ENCODE measurements at regions not wholly inside any gene's neighbourhood (a gene's known extent, or its start where the extent isn't known, plus 50 kb on each side); places are given as distances from the start of the nearest gene placed in this dataset.

- Histone ChIP-seq H2AFZ (replicated peaks) (no peak overlapping the region), H3K27ac (no peak overlapping the region), H4K20me1 (ENCODE audit: low read depth) (no peaks in the 10 kb centered on the region), H3K4me1 (no peaks in the 10 kb centered on the region), H3K4me3 (no peak overlapping the region), H3K79me2 (ENCODE audit: low read depth) (no peaks in the 10 kb centered on the region), H3K36me3 (no peaks in the 10 kb centered on the region), H3K9me3 (ENCODE audit: low read depth) (peaks cover 6% of the 10 kb centered on the region), H3F3A (ENCODE audit: low read depth) (no peaks in the 10 kb centered on the region), H3K9ac (no peak overlapping the region), H3K27me3 (no peaks in the 10 kb centered on the region), H3K4me2 (no peak overlapping the region)
- H3K27ac Mint-ChIP-seq, result no peak overlapping the region
- TF ChIP-seq EZH2phosphoT487 (IDR thresholded peaks at IDR 0.05), result no peak
- no peak for TF ChIP-seq EZH2 (IDR thresholded peaks at IDR 0.05)
- TF ChIP-seq CTCF (IDR thresholded peaks at IDR 0.05), result no peak
- no peak overlapping the region for H3K4me3 Mint-ChIP-seq
- H3K36me3 Mint-ChIP-seq, result no peaks in the 10 kb centered on the region
- H3K9me3 Mint-ChIP-seq, result peaks cover 12% of the 10 kb centered on the region
- no peaks in the 10 kb centered on the region for H3K27me3 Mint-ChIP-seq (ENCODE audit: insufficient read depth, low read depth)
- no peak for DNase-seq (ENCODE audit: low spot score)
- no peaks in the 10 kb centered on the region for H3K4me1 Mint-ChIP-seq
Measured at GRCh38 chr9:28747351-28747985, 1174.2 kb upstream of the C9orf72 start.

DNA sequence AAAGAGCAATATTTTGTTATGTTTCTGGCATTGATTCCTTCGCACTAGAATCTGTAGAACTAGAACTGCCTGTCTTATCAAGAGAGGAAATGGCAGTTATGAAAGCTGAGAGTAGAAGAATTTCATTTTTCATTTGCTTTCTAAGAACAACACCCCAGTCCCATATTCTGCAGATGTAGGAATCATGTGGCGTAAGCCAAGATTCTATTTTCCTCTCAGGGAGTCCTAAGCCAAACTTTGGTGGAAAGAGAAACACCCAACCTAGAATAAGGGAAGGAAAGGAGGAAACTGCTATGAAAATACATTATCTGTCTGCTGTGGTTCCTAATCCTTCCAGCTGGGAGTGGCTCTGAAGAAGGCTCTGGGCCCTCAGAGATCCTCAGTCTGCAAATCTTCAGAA lies 1176.9 kb upstream of the C9orf72 start:
- Histone ChIP-seq H3K79me2 (ENCODE audit: low read depth) (no peaks in the 10 kb centered on the region), H2AFZ (replicated peaks) (no peak overlapping the region), H3K9me3 (ENCODE audit: low read depth) (no peaks in the 10 kb centered on the region), H3K27me3 (no peaks in the 10 kb centered on the region), H4K20me1 (ENCODE audit: low read depth) (no peaks in the 10 kb centered on the region), H3K4me1 (no peaks in the 10 kb centered on the region), H3K9ac (no peak overlapping the region), H3K4me2 (no peak overlapping the region), H3F3A (ENCODE audit: low read depth) (no peaks in the 10 kb centered on the region), H3K27ac (no peak overlapping the region), H3K4me3 (no peak overlapping the region), H3K36me3 (no peaks in the 10 kb centered on the region)
- Mint-ChIP-seq H3K36me3 (no peaks in the 10 kb centered on the region), H3K27me3 (ENCODE audit: insufficient read depth, low read depth) (no peaks in the 10 kb centered on the region), H3K4me1 (peaks cover 5% of the 10 kb centered on the region), H3K9me3 (no peaks in the 10 kb centered on the region), H3K27ac (no peak overlapping the region), H3K4me3 (no peak overlapping the region)
- TF ChIP-seq CTCF (IDR thresholded peaks at IDR 0.05) (no peak), EZH2 (IDR thresholded peaks at IDR 0.05) (no peak), EZH2phosphoT487 (IDR thresholded peaks at IDR 0.05) (no peak)
- DNase-seq (ENCODE audit: low spot score), result no peak

DNA sequence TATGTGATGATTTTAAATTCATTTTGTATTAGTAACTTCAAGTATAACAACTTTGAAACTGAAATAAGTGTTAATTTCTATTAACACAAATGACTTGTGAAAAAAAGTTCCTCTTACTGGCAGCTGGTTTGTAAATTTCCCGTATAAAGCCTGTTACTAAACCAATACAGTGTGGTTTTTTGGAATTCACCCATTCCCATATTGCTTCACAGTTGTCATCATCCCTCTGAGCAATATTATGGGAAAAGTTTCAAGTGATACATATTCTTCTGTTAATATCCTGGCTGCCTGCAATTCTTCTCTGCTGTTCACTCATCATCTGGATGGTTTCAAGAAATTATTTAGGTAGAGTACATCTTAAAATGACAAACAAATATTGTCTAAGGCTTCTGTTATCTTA lies 1185.1 kb upstream of the C9orf72 start:
- no peaks in the 10 kb centered on the region for H3K9me3 Mint-ChIP-seq
- no peaks in the 10 kb centered on the region for H3K27me3 ChIP-seq
- TF ChIP-seq EZH2phosphoT487 (IDR thresholded peaks at IDR 0.05) (no peak), EZH2 (IDR thresholded peaks at IDR 0.05) (no peak), CTCF (IDR thresholded peaks at IDR 0.05) (no peak)
- H3K4me3 ChIP-seq, result no peak overlapping the region
- H3K27ac Mint-ChIP-seq, result no peak overlapping the region
- H3K79me2 ChIP-seq (ENCODE audit: low read depth), result no peaks in the 10 kb centered on the region
- no peak overlapping the region for H3K9ac ChIP-seq
- no peaks in the 10 kb centered on the region for H3K36me3 Mint-ChIP-seq
- no peaks in the 10 kb centered on the region for H3K36me3 ChIP-seq
- H3K4me2 ChIP-seq, result no peak overlapping the region
- no peaks in the 10 kb centered on the region for H3K9me3 ChIP-seq (ENCODE audit: low read depth)
- H3K27me3 Mint-ChIP-seq (ENCODE audit: insufficient read depth, low read depth), result no peaks in the 10 kb centered on the region
- peaks cover 11% of the 10 kb centered on the region for H3K4me1 ChIP-seq
- H3F3A ChIP-seq (ENCODE audit: low read depth), result no peaks in the 10 kb centered on the region
- DNase-seq (ENCODE audit: low spot score), result no peak
- no peak overlapping the region for H3K4me3 Mint-ChIP-seq
- H4K20me1 ChIP-seq (ENCODE audit: low read depth), result no peaks in the 10 kb centered on the region
- H2AFZ ChIP-seq (replicated peaks), result no peak overlapping the region
- H3K4me1 Mint-ChIP-seq, result peaks cover 6% of the 10 kb centered on the region
- H3K27ac ChIP-seq, result no peak overlapping the region

Data from neural progenitor cell (in vitro differentiated cells).